Ishikawa (cell line): ENCODE measurements at regions not wholly inside any gene's neighbourhood (a gene's known extent, or its start where the extent isn't known, plus 50 kb on each side); places are given as distances from the start of the nearest gene placed in this dataset.

Experiments used
- CEBPB ChIP-seq: IDR thresholded peaks from 2 replicates; pipeline ENCODE4 v1.6.1; 2012
- CREB1 ChIP-seq: IDR thresholded peaks from 2 replicates; pipeline ENCODE4 v1.6.1; 2012; ENCODE audit warnings: low read depth
- EGR1 ChIP-seq: IDR thresholded peaks from 2 replicates; pipeline ENCODE4 v1.6.1; 2012
- EP300 ChIP-seq: IDR thresholded peaks from 2 replicates; pipeline ENCODE4 v1.6.1; 2012; ENCODE audit warnings: borderline replicate concordance
- FOXM1 ChIP-seq: IDR thresholded peaks from 2 replicates; pipeline ENCODE4 v1.6.1; 2012; ENCODE audit warnings: low read depth, borderline replicate concordance
- NFIC ChIP-seq: IDR thresholded peaks from 2 replicates; pipeline ENCODE4 v1.6.1; 2012
- RAD21 ChIP-seq: IDR thresholded peaks from 2 replicates; pipeline ENCODE4 v1.6.1; 2012; ENCODE audit warnings: low read depth
- TAF1 ChIP-seq: IDR thresholded peaks from 2 replicates; pipeline ENCODE4 v1.6.1; 2012; ENCODE audit warnings: low read depth, mild to moderate bottlenecking
- TCF12 ChIP-seq: IDR thresholded peaks from 2 replicates; pipeline ENCODE4 v1.6.1; 2012; ENCODE audit warnings: low read depth
- TEAD4 ChIP-seq: IDR thresholded peaks from 2 replicates; pipeline ENCODE4 v1.6.1; 2012
- USF1 ChIP-seq: IDR thresholded peaks from 2 replicates; pipeline ENCODE4 v1.6.1; 2012
- YY1 ChIP-seq: IDR thresholded peaks from 2 replicates; pipeline ENCODE4 v1.6.1; 2012; ENCODE audit warnings: low read depth
- ZBTB7A ChIP-seq: IDR thresholded peaks from 2 replicates; pipeline ENCODE4 v1.6.1; 2012; ENCODE audit warnings: low read depth
- TF ChIP-seq, protein P1 (sequence below): IDR thresholded peaks from 2 replicates; pipeline ENCODE4 v1.6.1; 2012; ENCODE audit warnings: low read depth, mild to moderate bottlenecking
- TF ChIP-seq, protein P2 (sequence below): IDR thresholded peaks from 2 replicates; pipeline ENCODE4 v1.6.1; 2012

- TF ChIP-seq, protein P1, sequence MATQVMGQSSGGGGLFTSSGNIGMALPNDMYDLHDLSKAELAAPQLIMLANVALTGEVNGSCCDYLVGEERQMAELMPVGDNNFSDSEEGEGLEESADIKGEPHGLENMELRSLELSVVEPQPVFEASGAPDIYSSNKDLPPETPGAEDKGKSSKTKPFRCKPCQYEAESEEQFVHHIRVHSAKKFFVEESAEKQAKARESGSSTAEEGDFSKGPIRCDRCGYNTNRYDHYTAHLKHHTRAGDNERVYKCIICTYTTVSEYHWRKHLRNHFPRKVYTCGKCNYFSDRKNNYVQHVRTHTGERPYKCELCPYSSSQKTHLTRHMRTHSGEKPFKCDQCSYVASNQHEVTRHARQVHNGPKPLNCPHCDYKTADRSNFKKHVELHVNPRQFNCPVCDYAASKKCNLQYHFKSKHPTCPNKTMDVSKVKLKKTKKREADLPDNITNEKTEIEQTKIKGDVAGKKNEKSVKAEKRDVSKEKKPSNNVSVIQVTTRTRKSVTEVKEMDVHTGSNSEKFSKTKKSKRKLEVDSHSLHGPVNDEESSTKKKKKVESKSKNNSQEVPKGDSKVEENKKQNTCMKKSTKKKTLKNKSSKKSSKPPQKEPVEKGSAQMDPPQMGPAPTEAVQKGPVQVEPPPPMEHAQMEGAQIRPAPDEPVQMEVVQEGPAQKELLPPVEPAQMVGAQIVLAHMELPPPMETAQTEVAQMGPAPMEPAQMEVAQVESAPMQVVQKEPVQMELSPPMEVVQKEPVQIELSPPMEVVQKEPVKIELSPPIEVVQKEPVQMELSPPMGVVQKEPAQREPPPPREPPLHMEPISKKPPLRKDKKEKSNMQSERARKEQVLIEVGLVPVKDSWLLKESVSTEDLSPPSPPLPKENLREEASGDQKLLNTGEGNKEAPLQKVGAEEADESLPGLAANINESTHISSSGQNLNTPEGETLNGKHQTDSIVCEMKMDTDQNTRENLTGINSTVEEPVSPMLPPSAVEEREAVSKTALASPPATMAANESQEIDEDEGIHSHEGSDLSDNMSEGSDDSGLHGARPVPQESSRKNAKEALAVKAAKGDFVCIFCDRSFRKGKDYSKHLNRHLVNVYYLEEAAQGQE: no peak
- TF ChIP-seq YY1 (no peak), USF1 (no peak), TAF1 (no peak), CREB1 (no peak), ZBTB7A (no peak), EGR1 (no peak), CEBPB (no peak), NFIC (no peak), RAD21 (no peak), FOXM1 (no peak), TEAD4 (no peak), EP300 (no peak), TCF12 (no peak)
- TF ChIP-seq, protein P2, sequence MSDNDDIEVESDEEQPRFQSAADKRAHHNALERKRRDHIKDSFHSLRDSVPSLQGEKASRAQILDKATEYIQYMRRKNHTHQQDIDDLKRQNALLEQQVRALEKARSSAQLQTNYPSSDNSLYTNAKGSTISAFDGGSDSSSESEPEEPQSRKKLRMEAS: no peak
Measured at GRCh38 chr6:139519097-139519496, 144.6 kb upstream of the CITED2 start.

- TF ChIP-seq EP300 (no peak), CREB1 (no peak), CEBPB (no peak), TAF1 (no peak), YY1 (no peak), USF1 (no peak), EGR1 (no peak), NFIC (no peak), RAD21 (no peak), TCF12 (no peak), TEAD4 (no peak)
Measured at GRCh38 chr6:139518556-139519091, 144.2 kb upstream of the CITED2 start.

DNA sequence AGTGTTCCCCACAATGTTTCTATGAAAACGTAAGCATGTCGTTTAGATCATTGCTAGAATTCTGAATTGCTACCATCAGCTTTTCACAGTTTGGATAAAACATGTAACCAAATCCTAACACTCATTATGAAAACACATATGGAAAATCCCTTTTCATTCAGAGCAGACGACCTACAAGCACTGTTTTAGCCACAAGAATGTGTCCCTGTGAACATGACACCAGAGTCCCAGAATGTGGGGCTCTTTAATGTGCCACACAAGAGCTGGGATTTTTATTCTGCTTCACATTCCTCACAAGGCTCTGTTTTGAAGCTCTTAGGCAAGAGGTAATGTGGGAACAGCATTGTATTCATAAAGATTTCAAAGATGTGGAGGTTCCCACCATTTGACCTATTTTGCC lies 141.1 kb upstream of the CITED2 start:
- TF ChIP-seq CEBPB: no peak
- no peak for TF ChIP-seq EP300
- TF ChIP-seq RAD21: no peak
- TF ChIP-seq, protein P1: no peak
- TF ChIP-seq YY1: no peak
- TF ChIP-seq ZBTB7A: no peak
- TF ChIP-seq, protein P2: no peak
- TF ChIP-seq NFIC: no peak
- no peak for TF ChIP-seq EGR1
- TF ChIP-seq CREB1: no peak
- no peak for TF ChIP-seq TEAD4
- no peak for TF ChIP-seq FOXM1
- TF ChIP-seq TAF1: no peak
- no peak for TF ChIP-seq USF1
- TF ChIP-seq TCF12: no peak

DNA sequence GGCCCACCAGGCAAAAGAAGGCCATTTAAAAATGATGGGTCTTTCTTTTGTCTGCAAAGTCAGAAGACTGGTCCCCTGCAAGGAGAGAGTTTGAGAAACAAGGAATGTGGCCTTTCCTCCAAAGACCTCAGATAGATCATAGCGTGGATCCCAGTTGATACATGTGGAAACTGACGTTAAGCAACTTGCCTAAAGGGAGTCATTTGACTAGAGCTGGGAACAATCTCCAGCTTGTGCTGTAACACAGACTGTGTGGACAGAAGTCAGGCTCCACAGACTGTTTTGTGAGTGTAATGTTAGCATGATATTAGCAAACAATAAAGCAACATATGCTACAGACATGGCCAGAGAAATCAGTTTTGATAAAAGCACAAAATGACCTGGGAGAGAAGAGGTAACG lies 140.4 kb upstream of the CITED2 start:
- TF ChIP-seq TEAD4 (no peak), NFIC (no peak), EP300 (no peak), FOXM1 (no peak), TCF12 (no peak), CREB1 (no peak), YY1 (no peak), CEBPB (no peak), EGR1 (no peak), RAD21 (no peak), TAF1 (no peak), ZBTB7A (no peak), USF1 (no peak)
- TF ChIP-seq, protein P2: no peak
- TF ChIP-seq, protein P1: no peak
